Glutamatergic neuron (in vitro differentiated cells): ENCODE measurements at regions not wholly inside any gene's neighbourhood (a gene's known extent, or its start where the extent isn't known, plus 50 kb on each side); places are given as distances from the start of the nearest gene placed in this dataset.

Source experiments
- DNase-seq: peaks from one replicate; pipeline ENCODE4 v3.0.0; 2022
- H3K27ac Mint-ChIP-seq: one replicate; pipeline ENCODE4 v1.8.0; 2020; ENCODE audit warnings: mild to moderate bottlenecking, mixed read lengths, inconsistent platforms; ENCODE audit not compliant: unreplicated experiment
- H3K27me3 Mint-ChIP-seq: one replicate; pipeline ENCODE4 v1.8.0; 2020; ENCODE audit warnings: mild to moderate bottlenecking, moderate library complexity, mixed read lengths, inconsistent platforms; ENCODE audit not compliant: unreplicated experiment
- H3K36me3 Mint-ChIP-seq: one replicate; pipeline ENCODE4 v1.8.0; 2020; ENCODE audit warnings: mild to moderate bottlenecking, mixed read lengths, inconsistent platforms; ENCODE audit not compliant: unreplicated experiment
- H3K4me1 Mint-ChIP-seq: one replicate; pipeline ENCODE4 v1.8.0; 2020; ENCODE audit warnings: mild to moderate bottlenecking, low read depth, mixed read lengths, inconsistent platforms; ENCODE audit not compliant: unreplicated experiment
- H3K4me3 Mint-ChIP-seq: one replicate; pipeline ENCODE4 v1.8.0; 2020; ENCODE audit warnings: mild to moderate bottlenecking, mixed read lengths, inconsistent platforms; ENCODE audit not compliant: unreplicated experiment
- H3K9me3 Mint-ChIP-seq: one replicate; pipeline ENCODE4 v1.8.0; 2020; ENCODE audit warnings: mild to moderate bottlenecking, moderate library complexity, mixed read lengths, inconsistent platforms; ENCODE audit not compliant: unreplicated experiment
- CTCF ChIP-seq: fragments of 200-600 bp; sonication (generic); IDR thresholded peaks from one replicate; pipeline ENCODE4 v1.5.0; 2021; ENCODE audit not compliant: partially characterized antibody, unreplicated experiment

- no peak for DNase-seq
- H3K36me3 Mint-ChIP-seq, result no peaks in the 10 kb centered on the region
- no peaks in the 10 kb centered on the region for H3K27me3 Mint-ChIP-seq
- no peak overlapping the region for H3K27ac Mint-ChIP-seq
- no peak for TF ChIP-seq CTCF
- peaks cover 3% of the 10 kb centered on the region for H3K4me1 Mint-ChIP-seq
- H3K9me3 Mint-ChIP-seq, result no peaks in the 10 kb centered on the region
- H3K4me3 Mint-ChIP-seq, result no peak overlapping the region
Measured at GRCh38 chr3:113094337-113095221, 103.8 kb downstream of the GTPBP8 start.

GRCh38 chr3:113096188-113096892, 105.6 kb downstream of the GTPBP8 start:
- no peak overlapping the region for H3K27ac Mint-ChIP-seq
- H3K4me3 Mint-ChIP-seq, result no peak overlapping the region
- H3K27me3 Mint-ChIP-seq, result no peaks in the 10 kb centered on the region
- no peak for TF ChIP-seq CTCF
- peaks cover 2% of the 10 kb centered on the region for H3K9me3 Mint-ChIP-seq
- DNase-seq, result no peak
- peaks cover 3% of the 10 kb centered on the region for H3K4me1 Mint-ChIP-seq
- no peaks in the 10 kb centered on the region for H3K36me3 Mint-ChIP-seq

GRCh38 chr3:113097960-113098447, 107.2 kb downstream of the GTPBP8 start:
- peaks cover 2% of the 10 kb centered on the region for H3K9me3 Mint-ChIP-seq
- H3K36me3 Mint-ChIP-seq, result no peaks in the 10 kb centered on the region
- no peak for TF ChIP-seq CTCF
- no peaks in the 10 kb centered on the region for H3K27me3 Mint-ChIP-seq
- peaks cover 3% of the 10 kb centered on the region for H3K4me1 Mint-ChIP-seq
- no peak for DNase-seq
- no peak overlapping the region for H3K27ac Mint-ChIP-seq
- no peak overlapping the region for H3K4me3 Mint-ChIP-seq

- DNase-seq, result no peak
- no peak for TF ChIP-seq CTCF
- H3K4me3 Mint-ChIP-seq, result no peak overlapping the region
- no peaks in the 10 kb centered on the region for H3K4me1 Mint-ChIP-seq
- no peaks in the 10 kb centered on the region for H3K36me3 Mint-ChIP-seq
- H3K9me3 Mint-ChIP-seq, result peaks cover 4% of the 10 kb centered on the region
- H3K27me3 Mint-ChIP-seq, result no peaks in the 10 kb centered on the region
- no peak overlapping the region for H3K27ac Mint-ChIP-seq
Measured at GRCh38 chr3:113100063-113100462, 109.3 kb downstream of the GTPBP8 start.

- Mint-ChIP-seq H3K9me3 (peaks cover 4% of the 10 kb centered on the region), H3K27me3 (no peaks in the 10 kb centered on the region), H3K4me1 (no peaks in the 10 kb centered on the region), H3K36me3 (no peaks in the 10 kb centered on the region), H3K4me3 (no peak overlapping the region), H3K27ac (no peak overlapping the region)
- TF ChIP-seq CTCF, result no peak
- no peak for DNase-seq
Measured at GRCh38 chr3:113103588-113103987, 107.8 kb upstream of the BOC start.
